Astrocyte (in vitro differentiated cells and primary cell): ENCODE measurements at regions not wholly inside any gene's neighbourhood (a gene's known extent, or its start where the extent isn't known, plus 50 kb on each side); places are given as distances from the start of the nearest gene placed in this dataset.

Experiments used
- DNase-seq: peaks from one replicate; pipeline ENCODE4 v3.0.0-alpha.2; 2010; ENCODE audit warnings: low read depth
- FAIRE-seq: peaks from 2 replicates; lab custom pipeline; 2011; peaks lifted over from hg19 to GRCh38; lab: Jason Lieb, UNC
- H2AFZ ChIP-seq: 2 replicates; pipeline ENCODE4 v1.6.0; 2012; ENCODE audit warnings: low read depth, low read length, inconsistent platforms
- H3K27ac ChIP-seq: 2 replicates; pipeline ENCODE4 v1.5.1; 2011; ENCODE audit warnings: low read depth, low read length, inconsistent platforms
- H3K27me3 ChIP-seq: 2 replicates; pipeline ENCODE4 v1.6.0; 2011; ENCODE audit warnings: low read length, inconsistent platforms; ENCODE audit not compliant: insufficient read depth
- H3K36me3 ChIP-seq: 2 replicates; pipeline ENCODE4 v1.5.1; 2011; ENCODE audit warnings: low read length, inconsistent platforms; ENCODE audit not compliant: insufficient read depth
- H3K4me1 ChIP-seq: 2 replicates; pipeline ENCODE4 v1.5.1; 2011; ENCODE audit warnings: low read length, inconsistent platforms; ENCODE audit not compliant: insufficient read depth
- H3K4me2 ChIP-seq: 2 replicates; pipeline ENCODE4 v1.6.0; 2012; ENCODE audit warnings: low read length, inconsistent platforms
- H3K4me3 ChIP-seq: 2 replicates; pipeline ENCODE4 v1.5.1; 2011; ENCODE audit warnings: low read depth, mild to moderate bottlenecking, low read length, inconsistent platforms; ENCODE audit not compliant: insufficient read depth
- H3K79me2 ChIP-seq: 2 replicates; pipeline ENCODE4 v1.6.0; 2012; ENCODE audit warnings: mild to moderate bottlenecking, low read length, inconsistent platforms; ENCODE audit not compliant: insufficient read depth
- H3K9ac ChIP-seq: 2 replicates; pipeline ENCODE4 v1.6.0; 2012; ENCODE audit warnings: mild to moderate bottlenecking, low read length, inconsistent platforms
- H3K9me3 ChIP-seq: 2 replicates; pipeline ENCODE4 v1.5.1; 2012; ENCODE audit warnings: low read depth, mild to moderate bottlenecking, low read length, inconsistent platforms; ENCODE audit not compliant: insufficient read depth
- H4K20me1 ChIP-seq: 2 replicates; pipeline ENCODE4 v1.6.0; 2012; ENCODE audit warnings: low read length, inconsistent platforms; ENCODE audit not compliant: insufficient read depth
- H3K27ac Mint-ChIP-seq: one replicate; pipeline ENCODE4 v1.8.0; 2021; ENCODE audit warnings: mild to moderate bottlenecking, mixed read lengths; ENCODE audit not compliant: unreplicated experiment
- H3K27me3 Mint-ChIP-seq: one replicate; pipeline ENCODE4 v1.8.0; 2021; ENCODE audit warnings: low read depth, mixed read lengths; ENCODE audit not compliant: unreplicated experiment
- H3K36me3 Mint-ChIP-seq: one replicate; pipeline ENCODE4 v1.8.0; 2021; ENCODE audit warnings: low read depth, mixed read lengths; ENCODE audit not compliant: unreplicated experiment
- H3K4me1 Mint-ChIP-seq: one replicate; pipeline ENCODE4 v1.8.0; 2021; ENCODE audit warnings: low read depth, mixed read lengths; ENCODE audit not compliant: unreplicated experiment
- H3K4me3 Mint-ChIP-seq: one replicate; pipeline ENCODE4 v1.8.0; 2021; ENCODE audit warnings: mild to moderate bottlenecking, moderate library complexity, mixed read lengths; ENCODE audit not compliant: unreplicated experiment
- H3K9me3 Mint-ChIP-seq: one replicate; pipeline ENCODE4 v1.8.0; 2021; ENCODE audit warnings: mild to moderate bottlenecking, mixed read lengths; ENCODE audit not compliant: unreplicated experiment
- EZH2 ChIP-seq: IDR thresholded peaks from 2 replicates; pipeline ENCODE4 v1.6.1; 2012; ENCODE audit warnings: mild to moderate bottlenecking, low read length, inconsistent platforms; ENCODE audit not compliant: insufficient read depth
- TF ChIP-seq, protein P1 (sequence below): IDR thresholded peaks from 2 replicates; pipeline ENCODE4 v1.5.1; 2011; ENCODE audit warnings: low read depth, mild to moderate bottlenecking, inconsistent platforms, low read length, moderate library complexity; ENCODE audit not compliant: insufficient read depth

DNA sequence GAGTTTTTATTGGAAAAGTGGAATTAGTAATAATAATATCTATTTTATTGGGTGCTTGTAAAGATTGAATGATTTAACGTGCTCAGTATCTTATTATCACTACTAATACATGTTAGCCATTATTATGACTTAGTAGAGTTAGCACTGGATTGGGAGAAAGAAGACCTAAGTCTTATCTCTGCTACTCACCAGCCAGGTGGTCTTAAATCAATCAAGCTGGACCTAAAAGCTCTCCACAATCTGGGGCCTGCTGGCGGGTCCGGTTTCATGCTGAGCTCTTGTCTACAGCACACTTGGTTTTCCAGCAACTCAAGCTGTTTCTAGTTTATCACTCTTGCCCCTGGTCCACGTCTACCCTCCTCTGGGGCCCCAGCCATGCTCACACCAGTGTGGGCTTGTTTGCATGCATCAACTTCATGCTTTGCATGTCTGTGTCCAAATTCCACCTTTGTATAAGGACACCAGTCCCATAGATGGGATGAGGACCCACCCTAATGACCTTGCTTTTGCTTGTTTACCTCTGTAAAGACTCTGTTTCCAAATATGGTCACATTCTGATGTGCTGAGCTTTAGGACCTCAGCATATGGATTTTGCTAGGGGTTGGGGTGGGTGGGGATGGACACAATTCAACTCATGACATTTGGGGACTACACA, 363.1 kb downstream of the LPIN1 start:
- Histone ChIP-seq H3K4me1 (peaks cover 3% of the 10 kb centered on the region), H2AFZ (no peak overlapping the region), H3K79me2 (no peaks in the 10 kb centered on the region), H3K27ac (no peak overlapping the region), H3K9me3 (no peaks in the 10 kb centered on the region), H4K20me1 (no peaks in the 10 kb centered on the region), H3K4me2 (no peak overlapping the region), H3K4me3 (no peak overlapping the region), H3K9ac (no peak overlapping the region), H3K36me3 (no peaks in the 10 kb centered on the region), H3K27me3 (no peaks in the 10 kb centered on the region)
- Mint-ChIP-seq H3K4me3 (no peak overlapping the region), H3K27ac (no peak overlapping the region), H3K4me1 (peaks cover 25% of the 10 kb centered on the region), H3K9me3 (no peaks in the 10 kb centered on the region), H3K36me3 (no peaks in the 10 kb centered on the region), H3K27me3 (peaks cover 13% of the 10 kb centered on the region)
- FAIRE-seq: no peak
- no peak for TF ChIP-seq EZH2
- TF ChIP-seq, protein P1, sequence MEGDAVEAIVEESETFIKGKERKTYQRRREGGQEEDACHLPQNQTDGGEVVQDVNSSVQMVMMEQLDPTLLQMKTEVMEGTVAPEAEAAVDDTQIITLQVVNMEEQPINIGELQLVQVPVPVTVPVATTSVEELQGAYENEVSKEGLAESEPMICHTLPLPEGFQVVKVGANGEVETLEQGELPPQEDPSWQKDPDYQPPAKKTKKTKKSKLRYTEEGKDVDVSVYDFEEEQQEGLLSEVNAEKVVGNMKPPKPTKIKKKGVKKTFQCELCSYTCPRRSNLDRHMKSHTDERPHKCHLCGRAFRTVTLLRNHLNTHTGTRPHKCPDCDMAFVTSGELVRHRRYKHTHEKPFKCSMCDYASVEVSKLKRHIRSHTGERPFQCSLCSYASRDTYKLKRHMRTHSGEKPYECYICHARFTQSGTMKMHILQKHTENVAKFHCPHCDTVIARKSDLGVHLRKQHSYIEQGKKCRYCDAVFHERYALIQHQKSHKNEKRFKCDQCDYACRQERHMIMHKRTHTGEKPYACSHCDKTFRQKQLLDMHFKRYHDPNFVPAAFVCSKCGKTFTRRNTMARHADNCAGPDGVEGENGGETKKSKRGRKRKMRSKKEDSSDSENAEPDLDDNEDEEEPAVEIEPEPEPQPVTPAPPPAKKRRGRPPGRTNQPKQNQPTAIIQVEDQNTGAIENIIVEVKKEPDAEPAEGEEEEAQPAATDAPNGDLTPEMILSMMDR: no peak
- no peak for DNase-seq

DNA sequence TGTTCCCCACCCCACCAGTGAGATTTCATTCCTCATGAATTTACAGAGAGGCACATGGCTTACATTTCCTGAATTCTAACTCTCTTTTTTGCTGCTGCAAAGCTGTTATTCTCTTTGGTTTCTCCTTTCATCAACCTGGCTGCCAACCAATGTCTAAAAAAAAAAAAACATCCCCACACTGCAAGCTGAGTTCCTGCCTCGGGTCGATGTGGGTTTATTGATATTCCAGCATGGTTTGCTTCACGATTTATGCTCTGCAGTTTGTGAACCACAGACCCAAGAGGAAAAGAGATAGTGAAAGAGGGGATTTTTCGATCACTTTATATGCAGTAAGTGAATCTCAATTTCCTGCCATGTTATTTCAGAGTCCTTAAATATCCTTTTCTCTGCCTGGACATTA, 363.6 kb downstream of the LPIN1 start:
- Histone ChIP-seq H2AFZ (no peak overlapping the region), H3K4me1 (peaks cover 3% of the 10 kb centered on the region), H3K9me3 (no peaks in the 10 kb centered on the region), H4K20me1 (no peaks in the 10 kb centered on the region), H3K79me2 (no peaks in the 10 kb centered on the region), H3K27me3 (no peaks in the 10 kb centered on the region), H3K4me3 (no peak overlapping the region), H3K27ac (no peak overlapping the region), H3K4me2 (no peak overlapping the region), H3K9ac (no peak overlapping the region), H3K36me3 (no peaks in the 10 kb centered on the region)
- DNase-seq: peak; percentile 29
- TF ChIP-seq, protein P1: no peak
- no peak for TF ChIP-seq EZH2
- no peak for FAIRE-seq
- no peak overlapping the region for H3K27ac Mint-ChIP-seq
- no peaks in the 10 kb centered on the region for H3K36me3 Mint-ChIP-seq
- H3K9me3 Mint-ChIP-seq: no peaks in the 10 kb centered on the region
- peaks cover 22% of the 10 kb centered on the region for H3K4me1 Mint-ChIP-seq
- H3K27me3 Mint-ChIP-seq: peaks cover 14% of the 10 kb centered on the region
- H3K4me3 Mint-ChIP-seq: no peak overlapping the region

GRCh38 chr2:12110481-12110880, 364.0 kb downstream of the LPIN1 start:
- TF ChIP-seq EZH2: no peak
- TF ChIP-seq, protein P1: no peak
- H3K4me2 ChIP-seq: no peak overlapping the region
- Mint-ChIP-seq H3K4me1 (peaks cover 21% of the 10 kb centered on the region), H3K4me3 (no peak overlapping the region), H3K9me3 (no peaks in the 10 kb centered on the region), H3K36me3 (no peaks in the 10 kb centered on the region), H3K27ac (no peak overlapping the region), H3K27me3 (peaks cover 15% of the 10 kb centered on the region)
- no peak overlapping the region for H3K9ac ChIP-seq
- H4K20me1 ChIP-seq: no peaks in the 10 kb centered on the region
- H3K9me3 ChIP-seq: no peaks in the 10 kb centered on the region
- H3K36me3 ChIP-seq: no peaks in the 10 kb centered on the region
- no peaks in the 10 kb centered on the region for H3K79me2 ChIP-seq
- peaks cover 3% of the 10 kb centered on the region for H3K4me1 ChIP-seq
- DNase-seq (no peak), FAIRE-seq (no peak)
- no peaks in the 10 kb centered on the region for H3K27me3 ChIP-seq
- no peak overlapping the region for H3K4me3 ChIP-seq
- H3K27ac ChIP-seq: no peak overlapping the region
- no peak overlapping the region for H2AFZ ChIP-seq
